Sigmoid colon (tissue), 4 donors: ENCODE measurements at regions not wholly inside any gene's neighbourhood (a gene's known extent, or its start where the extent isn't known, plus 50 kb on each side); places are given as distances from the start of the nearest gene placed in this dataset.

Source experiments
- EP300 ChIP-seq, 4 donors: sonication (generic); formaldehyde crosslinking; IDR thresholded peaks; one replicate each; pipeline ENCODE4 v1.6.1; 2017; ENCODE audit warnings: antibody characterized with exemption in 4 of 4
- POLR2A ChIP-seq, 2 donors: fragments of 450-650 bp; IDR thresholded peaks; one replicate each; pipeline ENCODE4 v1.6.1; 2016; ENCODE audit warnings: antibody characterized with exemption in 2 of 2, mild to moderate bottlenecking in 2 of 2, moderate library complexity in 2 of 2
- TF ChIP-seq, protein P1 (sequence below), 4 experiments: fragments of 450-650 bp in 3 of 4; fragments of 200-600 bp in 1 of 4; IDR thresholded peaks; one replicate each; pipeline ENCODE4 v1.5.1; 2016 to 2019; ENCODE audit warnings: antibody characterized with exemption in 4 of 4, mild to moderate bottlenecking in 3 of 4, moderate library complexity in 2 of 4

GRCh38 chr4:167717495-167717894, 374.8 kb upstream of the ANXA10 start:
- TF ChIP-seq EP300 (IDR thresholded peaks at IDR 0.05): no peak
- no peak for TF ChIP-seq POLR2A (IDR thresholded peaks at IDR 0.05)
- TF ChIP-seq, protein P1, sequence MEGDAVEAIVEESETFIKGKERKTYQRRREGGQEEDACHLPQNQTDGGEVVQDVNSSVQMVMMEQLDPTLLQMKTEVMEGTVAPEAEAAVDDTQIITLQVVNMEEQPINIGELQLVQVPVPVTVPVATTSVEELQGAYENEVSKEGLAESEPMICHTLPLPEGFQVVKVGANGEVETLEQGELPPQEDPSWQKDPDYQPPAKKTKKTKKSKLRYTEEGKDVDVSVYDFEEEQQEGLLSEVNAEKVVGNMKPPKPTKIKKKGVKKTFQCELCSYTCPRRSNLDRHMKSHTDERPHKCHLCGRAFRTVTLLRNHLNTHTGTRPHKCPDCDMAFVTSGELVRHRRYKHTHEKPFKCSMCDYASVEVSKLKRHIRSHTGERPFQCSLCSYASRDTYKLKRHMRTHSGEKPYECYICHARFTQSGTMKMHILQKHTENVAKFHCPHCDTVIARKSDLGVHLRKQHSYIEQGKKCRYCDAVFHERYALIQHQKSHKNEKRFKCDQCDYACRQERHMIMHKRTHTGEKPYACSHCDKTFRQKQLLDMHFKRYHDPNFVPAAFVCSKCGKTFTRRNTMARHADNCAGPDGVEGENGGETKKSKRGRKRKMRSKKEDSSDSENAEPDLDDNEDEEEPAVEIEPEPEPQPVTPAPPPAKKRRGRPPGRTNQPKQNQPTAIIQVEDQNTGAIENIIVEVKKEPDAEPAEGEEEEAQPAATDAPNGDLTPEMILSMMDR (IDR thresholded peaks at IDR 0.05): no peak
